ENCODE measurements at regions not wholly inside any gene's neighbourhood (a gene's known extent, or its start where the extent isn't known, plus 50 kb on each side); places are given as distances from the start of the nearest gene placed in this dataset.
A peak's percentile ranks its signal among the peaks of the same experiment; 100 is the strongest.

DNA sequence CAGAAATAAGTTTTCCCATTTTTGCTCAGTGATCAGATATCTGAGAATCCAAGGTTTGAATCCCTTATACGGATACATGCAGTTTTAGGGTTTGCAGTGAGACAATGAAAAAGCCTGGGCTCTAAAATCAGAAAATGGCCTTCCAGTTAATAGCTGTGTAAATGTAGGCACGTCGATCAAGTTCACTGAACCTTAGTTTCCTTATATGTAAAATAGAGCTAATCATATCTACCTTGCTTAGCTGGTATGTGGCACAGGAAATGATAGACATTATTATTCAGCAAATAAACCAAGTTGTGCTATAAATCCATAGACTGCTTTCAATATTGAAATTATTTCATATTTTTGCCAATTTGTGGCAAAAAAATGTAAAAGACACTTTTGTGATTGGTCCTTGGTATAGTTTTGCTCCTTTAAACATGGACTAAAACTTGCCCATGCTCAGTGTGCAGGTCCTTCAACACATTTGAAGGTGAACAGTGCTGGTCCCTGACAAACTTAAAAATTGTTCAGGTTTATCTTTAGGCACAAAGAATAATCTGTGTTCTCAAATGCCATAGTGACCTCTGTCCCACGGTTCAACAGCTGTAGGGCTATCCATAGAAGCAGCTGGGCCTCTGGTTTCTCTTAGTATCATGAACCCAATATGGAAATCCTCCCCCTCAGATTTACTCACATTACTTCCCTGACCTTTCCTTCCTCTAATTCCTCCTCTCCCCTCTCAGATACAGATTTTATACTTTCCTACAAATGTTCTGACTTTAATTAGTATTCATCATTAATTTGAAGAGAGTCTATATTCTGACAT lies 51.0 kb downstream of the CCDC54 start:
- Histone ChIP-seq H3K9me3 (ENCODE audit: control insufficient read depth, low read depth, low read length) (no peaks in the 10 kb centered on the region), H3K4me1 (ENCODE audit: control insufficient read depth, low read depth, low read length) (peaks cover 18% of the 10 kb centered on the region), H3K27me3 (ENCODE audit: control insufficient read depth, insufficient read depth, low read length) (peaks cover 45% of the 10 kb centered on the region), H3K27ac (ENCODE audit: low read length) (no peak overlapping the region), H3K36me3 (ENCODE audit: control insufficient read depth, low read depth, low read length) (no peaks in the 10 kb centered on the region), H3K9ac (ENCODE audit: low read length) (no peak overlapping the region), H3K4me3 (ENCODE audit: low read length) (no peak overlapping the region)

DNA sequence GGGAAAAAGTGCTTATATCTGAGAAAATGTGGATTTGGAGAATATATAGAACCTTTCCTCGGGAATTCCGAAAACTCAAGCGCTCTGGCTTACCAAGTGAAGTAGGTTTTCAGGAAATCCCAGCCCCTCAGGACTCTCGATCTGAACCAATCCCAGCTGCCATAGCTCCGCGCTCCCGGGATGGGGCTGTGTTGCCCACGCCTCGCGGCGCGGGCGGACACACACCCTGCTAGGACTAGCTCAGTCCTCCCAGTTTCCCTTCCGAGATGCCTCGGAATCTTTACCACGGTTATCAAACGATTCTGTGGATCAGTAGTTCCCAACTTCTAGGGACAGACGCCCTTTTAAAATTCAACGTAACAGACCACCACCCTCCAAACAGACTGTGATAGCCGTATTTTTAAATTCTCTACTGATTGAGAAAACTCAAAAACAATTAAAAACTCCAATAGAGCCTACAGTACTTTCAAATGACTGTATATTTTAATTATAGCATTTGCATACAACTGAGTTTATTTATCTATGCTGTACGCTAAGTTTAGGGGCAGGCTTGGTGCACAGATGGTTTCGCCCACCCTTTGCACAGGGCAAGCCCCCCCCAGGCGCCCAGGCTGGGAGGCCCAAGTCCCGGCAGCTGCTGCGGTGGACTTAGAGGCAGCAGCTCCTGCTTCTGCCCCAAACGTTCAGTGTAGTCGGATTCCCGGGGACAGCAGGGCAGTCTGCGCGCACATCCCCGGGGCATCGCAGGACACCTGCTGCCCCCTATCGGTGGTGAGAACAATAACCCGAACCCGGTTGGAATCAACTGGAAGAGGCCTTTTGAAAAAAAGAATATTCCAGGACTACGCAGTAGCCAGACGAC lies 52.3 kb downstream of the CCDC54 start:
- Histone ChIP-seq H3K27ac (ENCODE audit: low read length) (no peak overlapping the region), H3K4me3 (ENCODE audit: low read length) (peak overlapping the region; percentile 90), H3K27me3 (ENCODE audit: control insufficient read depth, insufficient read depth, low read length) (peaks cover 45% of the 10 kb centered on the region), H3K36me3 (ENCODE audit: control insufficient read depth, low read depth, low read length) (no peaks in the 10 kb centered on the region), H3K9me3 (ENCODE audit: control insufficient read depth, low read depth, low read length) (no peaks in the 10 kb centered on the region), H3K4me1 (ENCODE audit: control insufficient read depth, low read depth, low read length) (peaks cover 18% of the 10 kb centered on the region), H3K9ac (ENCODE audit: low read length) (peak overlapping the region; percentile 57)

DNA sequence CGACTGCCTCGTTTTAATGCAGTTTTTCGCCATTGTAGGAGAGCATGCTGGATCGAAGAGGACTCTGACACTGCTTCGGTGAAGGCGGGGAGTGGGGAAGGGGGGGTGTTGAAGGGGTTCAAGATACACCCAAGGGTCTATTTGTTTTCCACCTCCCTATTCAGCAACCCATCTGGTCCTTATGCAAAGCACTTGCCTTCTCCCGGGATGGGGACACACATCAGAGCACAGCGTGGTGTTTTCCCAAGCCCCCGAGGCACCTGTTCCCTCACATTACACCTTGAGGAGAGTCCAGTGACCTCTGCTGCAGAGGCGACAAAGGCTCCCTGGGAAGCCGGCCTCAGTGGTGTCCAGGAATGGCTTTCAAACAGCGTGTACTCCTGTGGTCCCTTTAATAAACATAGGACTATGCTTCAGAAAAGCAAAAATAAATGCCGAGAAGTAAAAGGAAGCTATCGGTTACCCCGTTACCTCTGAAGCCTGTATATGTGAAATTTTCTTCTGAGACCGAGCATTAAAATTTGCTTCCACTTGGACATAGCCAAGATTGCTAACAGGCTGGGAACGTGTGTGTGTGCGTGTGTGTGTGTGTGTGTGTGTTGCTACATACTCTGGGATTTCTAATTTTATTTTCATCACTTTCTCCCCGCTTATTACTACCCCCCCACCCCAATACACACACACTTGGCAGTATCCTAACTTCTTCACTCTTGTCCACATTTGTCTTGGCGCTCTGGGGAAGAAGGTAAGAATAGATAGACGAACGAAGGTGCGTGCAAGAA lies 53.2 kb downstream of the CCDC54 start:
- H3K27me3 ChIP-seq (ENCODE audit: control insufficient read depth, insufficient read depth, low read length) = peaks cover 45% of the 10 kb centered on the region
- H3K9me3 ChIP-seq (ENCODE audit: control insufficient read depth, low read depth, low read length) = no peaks in the 10 kb centered on the region
- peaks cover 18% of the 10 kb centered on the region for H3K4me1 ChIP-seq (ENCODE audit: control insufficient read depth, low read depth, low read length)
- peak overlapping the region; percentile 90 for H3K4me3 ChIP-seq (ENCODE audit: low read length)
- H3K9ac ChIP-seq (ENCODE audit: low read length) = peak overlapping the region; percentile 58
- H3K27ac ChIP-seq (ENCODE audit: low read length) = no peak overlapping the region
- no peaks in the 10 kb centered on the region for H3K36me3 ChIP-seq (ENCODE audit: control insufficient read depth, low read depth, low read length)

DNA sequence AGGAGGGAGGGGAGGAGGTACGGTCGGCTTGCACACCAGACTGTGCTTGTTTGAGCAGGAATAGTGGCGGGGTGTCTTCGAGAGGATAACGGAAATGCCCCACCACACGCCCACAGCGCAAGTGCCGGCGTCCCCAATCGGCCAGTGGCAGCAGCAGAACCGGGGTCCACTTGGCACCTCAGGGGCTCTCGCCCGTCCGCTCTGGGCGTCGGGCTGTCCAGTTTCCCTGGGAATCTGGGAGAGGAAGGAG lies 53.7 kb downstream of the CCDC54 start:
- Histone ChIP-seq H3K4me1 (ENCODE audit: control insufficient read depth, low read depth, low read length) (peaks cover 18% of the 10 kb centered on the region), H3K27ac (ENCODE audit: low read length) (no peak overlapping the region)

DNA sequence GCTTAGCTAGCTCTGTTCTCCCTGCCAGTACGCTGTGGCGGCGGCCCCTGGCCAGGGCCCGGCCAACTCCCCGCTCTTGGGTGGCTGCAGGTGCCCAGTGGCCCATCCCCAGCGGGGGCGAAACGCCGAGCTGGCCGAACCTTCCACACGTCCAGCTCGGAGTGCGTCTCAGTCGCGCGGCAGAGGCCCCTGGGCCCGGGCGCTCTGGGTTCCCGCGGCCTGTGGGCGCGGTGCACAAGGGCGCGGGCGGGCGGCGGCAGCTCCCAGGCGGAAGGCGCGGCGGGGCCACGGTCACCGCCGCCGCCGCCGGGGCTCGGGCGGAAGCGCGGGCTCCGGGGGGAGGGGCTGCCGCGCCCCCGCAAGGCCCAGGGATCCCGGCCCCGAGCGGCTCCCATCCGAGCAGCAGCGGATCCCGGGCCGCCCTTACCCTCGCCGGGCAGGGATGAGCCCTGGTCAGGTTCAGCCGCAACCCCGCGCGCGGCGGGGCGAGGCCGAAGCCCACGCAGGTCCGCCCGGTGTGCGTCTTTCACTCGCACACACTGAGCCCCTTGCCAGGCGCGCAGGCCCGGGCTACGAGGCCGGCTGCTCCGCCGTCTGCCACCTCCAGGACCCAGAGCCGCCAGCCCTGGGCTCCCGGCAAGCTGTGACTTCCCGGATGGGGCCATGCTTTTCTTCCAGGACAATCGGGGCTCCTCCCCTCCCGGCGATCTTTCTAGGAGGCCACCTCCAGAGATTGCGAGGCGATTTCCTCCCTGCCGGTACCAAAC lies 54.2 kb downstream of the CCDC54 start:
- Histone ChIP-seq H3K36me3 (ENCODE audit: control insufficient read depth, low read depth, low read length) (no peaks in the 10 kb centered on the region), H3K9ac (ENCODE audit: low read length) (peak overlapping the region; percentile 78), H3K27ac (ENCODE audit: low read length) (peak overlapping the region; percentile 62), H3K27me3 (ENCODE audit: control insufficient read depth, insufficient read depth, low read length) (peaks cover 45% of the 10 kb centered on the region), H3K4me3 (ENCODE audit: low read length) (peak overlapping the region; percentile 90), H3K9me3 (ENCODE audit: control insufficient read depth, low read depth, low read length) (no peaks in the 10 kb centered on the region), H3K4me1 (ENCODE audit: control insufficient read depth, low read depth, low read length) (peaks cover 18% of the 10 kb centered on the region)

More for the DNA sequence above, 53.7 kb downstream of the CCDC54 start:
- Histone ChIP-seq H3K9me3 (ENCODE audit: control insufficient read depth, low read depth, low read length) (no peaks in the 10 kb centered on the region), H3K4me3 (ENCODE audit: low read length) (peak overlapping the region; percentile 90), H3K27me3 (ENCODE audit: control insufficient read depth, insufficient read depth, low read length) (peaks cover 45% of the 10 kb centered on the region), H3K36me3 (ENCODE audit: control insufficient read depth, low read depth, low read length) (no peaks in the 10 kb centered on the region), H3K9ac (ENCODE audit: low read length) (peak overlapping the region; percentile 58)

DNA sequence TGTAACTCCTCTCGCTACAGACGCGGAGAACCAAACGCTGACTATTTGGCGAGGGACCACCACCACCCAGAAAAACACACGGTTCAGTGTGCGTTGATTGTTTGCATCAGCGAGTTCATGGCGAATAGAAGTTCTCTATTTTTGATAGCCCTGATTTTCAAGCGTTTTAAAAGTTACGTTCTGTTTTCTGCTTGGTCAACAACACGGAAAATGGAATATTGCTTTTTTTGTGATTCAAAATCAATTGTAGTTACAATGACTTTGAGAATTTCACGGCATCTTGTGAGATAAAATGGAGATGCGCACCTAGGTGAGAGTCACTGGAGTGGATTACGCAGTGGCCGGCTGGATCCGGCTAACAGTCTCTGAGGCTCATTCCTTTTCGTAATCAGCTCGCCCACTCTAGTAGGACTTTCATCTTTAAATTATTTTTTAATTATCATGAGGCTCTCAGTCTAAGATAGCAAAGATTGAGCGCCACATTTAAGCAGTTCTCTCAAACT lies 54.8 kb downstream of the CCDC54 start:
- H3K27ac ChIP-seq (ENCODE audit: low read length) = peak overlapping the region; percentile 62
- peak overlapping the region; percentile 78 for H3K9ac ChIP-seq (ENCODE audit: low read length)
- H3K4me1 ChIP-seq (ENCODE audit: control insufficient read depth, low read depth, low read length) = peaks cover 18% of the 10 kb centered on the region
- H3K4me3 ChIP-seq (ENCODE audit: low read length) = peak overlapping the region; percentile 74
- H3K36me3 ChIP-seq (ENCODE audit: control insufficient read depth, low read depth, low read length) = no peaks in the 10 kb centered on the region
- H3K27me3 ChIP-seq (ENCODE audit: control insufficient read depth, insufficient read depth, low read length) = peaks cover 45% of the 10 kb centered on the region
- H3K9me3 ChIP-seq (ENCODE audit: control insufficient read depth, low read depth, low read length) = no peaks in the 10 kb centered on the region

DNA sequence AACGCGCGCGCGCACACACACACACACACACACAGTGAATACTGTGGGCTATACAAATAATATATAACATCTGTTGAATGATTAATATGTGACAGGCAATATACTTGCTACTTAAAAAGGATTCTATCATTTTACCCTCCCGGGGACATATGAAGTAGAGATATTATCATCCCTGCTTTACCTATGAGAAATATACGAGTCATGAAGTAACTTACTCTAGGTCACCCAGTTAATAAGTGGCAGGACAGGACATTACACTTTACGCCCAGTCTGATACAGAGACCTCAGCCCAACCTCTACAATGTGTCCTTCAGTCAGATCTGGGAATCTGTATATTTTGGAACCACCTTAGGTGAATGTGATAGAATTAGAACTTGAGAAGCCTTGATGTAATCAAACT lies 55.4 kb downstream of the CCDC54 start:
- peaks cover 18% of the 10 kb centered on the region for H3K4me1 ChIP-seq (ENCODE audit: control insufficient read depth, low read depth, low read length)
- H3K27ac ChIP-seq (ENCODE audit: low read length) = no peak overlapping the region
- peak overlapping the region; percentile 74 for H3K4me3 ChIP-seq (ENCODE audit: low read length)
- peak overlapping the region; percentile 78 for H3K9ac ChIP-seq (ENCODE audit: low read length)
- H3K36me3 ChIP-seq (ENCODE audit: control insufficient read depth, low read depth, low read length) = no peaks in the 10 kb centered on the region
- H3K27me3 ChIP-seq (ENCODE audit: control insufficient read depth, insufficient read depth, low read length) = peaks cover 45% of the 10 kb centered on the region
- H3K9me3 ChIP-seq (ENCODE audit: control insufficient read depth, low read depth, low read length) = no peaks in the 10 kb centered on the region

DNA sequence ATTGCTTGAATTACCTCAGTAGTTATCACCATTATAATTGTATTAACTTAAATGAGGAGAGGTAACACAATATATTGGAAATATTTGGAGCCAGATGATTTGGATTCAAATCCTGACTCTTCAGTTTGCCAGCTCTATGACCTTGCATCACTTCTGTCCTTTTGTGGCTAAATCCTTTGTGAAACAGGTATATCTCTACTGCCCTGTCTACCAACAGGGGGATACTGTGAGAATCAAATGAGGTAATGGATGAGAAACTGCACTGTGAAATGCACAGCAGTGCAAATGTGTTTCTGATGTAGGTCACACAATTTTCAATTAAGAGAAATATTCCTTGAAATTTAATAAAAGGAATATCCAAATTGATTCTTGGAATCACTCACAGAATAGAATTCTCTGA lies 58.8 kb downstream of the CCDC54 start:
- Histone ChIP-seq H3K9me3 (ENCODE audit: control insufficient read depth, low read depth, low read length) (no peaks in the 10 kb centered on the region), H3K27me3 (ENCODE audit: control insufficient read depth, insufficient read depth, low read length) (peaks cover 13% of the 10 kb centered on the region), H3K36me3 (ENCODE audit: control insufficient read depth, low read depth, low read length) (no peaks in the 10 kb centered on the region), H3K4me3 (ENCODE audit: low read length) (no peak overlapping the region), H3K27ac (ENCODE audit: low read length) (no peak overlapping the region), H3K4me1 (ENCODE audit: control insufficient read depth, low read depth, low read length) (peaks cover 9% of the 10 kb centered on the region), H3K9ac (ENCODE audit: low read length) (no peak overlapping the region)

DNA sequence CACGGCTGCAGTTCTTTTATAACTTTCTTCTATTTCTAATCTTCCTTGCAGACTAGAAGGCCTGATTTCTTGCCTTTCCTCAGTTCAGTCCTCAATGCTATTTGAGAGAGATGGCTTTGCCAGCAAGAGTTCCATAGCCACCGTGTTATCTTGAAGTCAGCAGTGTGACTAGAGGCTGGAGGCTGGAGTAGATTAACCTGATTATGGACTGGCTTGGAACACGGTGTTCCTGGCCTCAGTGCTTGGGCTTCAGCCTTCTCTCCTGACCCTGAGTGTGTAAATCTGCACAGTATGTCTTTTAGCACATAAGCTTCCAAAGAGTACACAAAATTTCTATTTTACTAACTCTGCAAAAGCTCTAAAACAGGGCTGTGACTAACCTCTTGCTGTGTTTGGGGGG lies 61.4 kb downstream of the CCDC54 start:
- Histone ChIP-seq H3K27ac (ENCODE audit: low read length) (no peak overlapping the region), H3K4me1 (ENCODE audit: control insufficient read depth, low read depth, low read length) (peaks cover 9% of the 10 kb centered on the region), H3K4me3 (ENCODE audit: low read length) (no peak overlapping the region), H3K9ac (ENCODE audit: low read length) (no peak overlapping the region), H3K27me3 (ENCODE audit: control insufficient read depth, insufficient read depth, low read length) (no peaks in the 10 kb centered on the region), H3K36me3 (ENCODE audit: control insufficient read depth, low read depth, low read length) (no peaks in the 10 kb centered on the region), H3K9me3 (ENCODE audit: control insufficient read depth, low read depth, low read length) (no peaks in the 10 kb centered on the region)

DNA sequence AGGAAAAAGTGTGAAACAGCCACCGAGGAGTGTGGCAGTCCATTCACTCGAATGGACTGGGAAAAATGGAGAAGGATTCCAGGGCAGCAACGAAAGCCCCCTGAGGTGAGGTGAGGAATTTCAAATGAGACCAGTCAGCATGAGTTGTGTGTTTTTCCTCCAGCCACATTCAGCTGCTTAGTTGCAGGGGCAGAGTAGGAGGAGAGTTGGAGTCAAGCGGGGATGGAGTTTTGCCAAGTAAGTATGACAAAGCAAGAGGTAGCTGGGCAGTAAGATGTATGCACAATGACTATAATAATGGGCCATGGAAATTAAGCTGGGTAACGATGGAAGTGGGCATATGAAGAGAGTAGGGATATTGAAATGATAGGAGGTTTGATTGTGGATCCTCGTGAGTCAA lies 64.4 kb downstream of the CCDC54 start:
- peaks cover 9% of the 10 kb centered on the region for H3K4me1 ChIP-seq (ENCODE audit: control insufficient read depth, low read depth, low read length)
- no peaks in the 10 kb centered on the region for H3K9me3 ChIP-seq (ENCODE audit: control insufficient read depth, low read depth, low read length)
- H3K36me3 ChIP-seq (ENCODE audit: control insufficient read depth, low read depth, low read length) = no peaks in the 10 kb centered on the region
- no peaks in the 10 kb centered on the region for H3K27me3 ChIP-seq (ENCODE audit: control insufficient read depth, insufficient read depth, low read length)
- H3K4me3 ChIP-seq (ENCODE audit: low read length) = no peak overlapping the region
- H3K27ac ChIP-seq (ENCODE audit: low read length) = no peak overlapping the region
- no peak overlapping the region for H3K9ac ChIP-seq (ENCODE audit: low read length)

DNA sequence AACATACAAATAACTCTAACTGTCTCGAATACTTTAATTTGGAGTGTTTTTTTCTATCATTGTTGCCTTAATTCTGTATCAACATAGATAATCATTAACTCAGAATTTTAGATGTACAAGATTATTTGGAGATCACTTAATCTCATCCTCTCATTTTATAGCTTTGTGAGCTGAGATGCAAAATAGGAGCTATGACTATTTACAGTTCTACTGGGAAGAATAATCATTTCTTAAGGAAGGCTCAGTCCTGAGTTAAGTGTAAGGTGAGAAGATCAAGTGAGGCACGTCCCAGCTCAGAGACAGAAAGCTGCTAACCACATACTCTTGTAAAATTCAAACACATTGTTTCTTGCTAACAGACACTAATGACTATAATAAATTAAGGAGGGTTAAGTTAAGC lies 66.2 kb downstream of the CCDC54 start:
- Histone ChIP-seq H3K9ac (ENCODE audit: low read length) (no peak overlapping the region), H3K4me1 (ENCODE audit: control insufficient read depth, low read depth, low read length) (peaks cover 9% of the 10 kb centered on the region), H3K27me3 (ENCODE audit: control insufficient read depth, insufficient read depth, low read length) (no peaks in the 10 kb centered on the region), H3K9me3 (ENCODE audit: control insufficient read depth, low read depth, low read length) (no peaks in the 10 kb centered on the region), H3K4me3 (ENCODE audit: low read length) (no peak overlapping the region), H3K36me3 (ENCODE audit: control insufficient read depth, low read depth, low read length) (no peaks in the 10 kb centered on the region), H3K27ac (ENCODE audit: low read length) (no peak overlapping the region)

Data from iPS-18a (cell line).